Lower lobe of right lung (tissue), 2 donors: ENCODE measurements at regions not wholly inside any gene's neighbourhood (a gene's known extent, or its start where the extent isn't known, plus 50 kb on each side); places are given as distances from the start of the nearest gene placed in this dataset.

Source experiments
- ATAC-seq, 2 donors: fragments of 200-7000 bp; cut with Tn5 transposase; one replicate each; pipeline ENCODE4 v1.9.1; 2020 to 2022; ENCODE audit warnings: mild to moderate bottlenecking in 2 of 2, moderate library complexity in 2 of 2
- DNase-seq: peaks from one replicate; pipeline ENCODE4 v3.0.0-alpha.2; 2020
- H3K27ac ChIP-seq: fragments of 200-600 bp; one replicate; pipeline ENCODE4 v1.8.0; 2022
- H3K27me3 ChIP-seq: fragments of 200-600 bp; one replicate; pipeline ENCODE4 v1.8.0; 2022; ENCODE audit warnings: low read depth
- H3K36me3 ChIP-seq: fragments of 200-600 bp; one replicate; pipeline ENCODE4 v1.8.0; 2022; ENCODE audit warnings: mild to moderate bottlenecking
- H3K4me1 ChIP-seq: fragments of 200-600 bp; one replicate; pipeline ENCODE4 v1.8.0; 2022
- H3K4me3 ChIP-seq: fragments of 200-600 bp; one replicate; pipeline ENCODE4 v1.8.0; 2022; ENCODE audit warnings: mild to moderate bottlenecking
- H3K9me3 ChIP-seq: fragments of 200-600 bp; one replicate; pipeline ENCODE4 v1.8.0; 2022
- intact Hi-C: fragments of 100-400 bp; cut with DNase I; formaldehyde crosslinking; loops from one replicate; pipeline ENCODE4 v1.11.0; 2022
- TF ChIP-seq, protein P1 (sequence below): fragments of 200-600 bp; IDR thresholded peaks from one replicate; pipeline ENCODE4 v1.8.0; 2022; ENCODE audit warnings: antibody characterized with exemption, mild to moderate bottlenecking
- donor health status: DM: no; HTN: yes; CAD: no; lungs with severe emphysema.

DNA sequence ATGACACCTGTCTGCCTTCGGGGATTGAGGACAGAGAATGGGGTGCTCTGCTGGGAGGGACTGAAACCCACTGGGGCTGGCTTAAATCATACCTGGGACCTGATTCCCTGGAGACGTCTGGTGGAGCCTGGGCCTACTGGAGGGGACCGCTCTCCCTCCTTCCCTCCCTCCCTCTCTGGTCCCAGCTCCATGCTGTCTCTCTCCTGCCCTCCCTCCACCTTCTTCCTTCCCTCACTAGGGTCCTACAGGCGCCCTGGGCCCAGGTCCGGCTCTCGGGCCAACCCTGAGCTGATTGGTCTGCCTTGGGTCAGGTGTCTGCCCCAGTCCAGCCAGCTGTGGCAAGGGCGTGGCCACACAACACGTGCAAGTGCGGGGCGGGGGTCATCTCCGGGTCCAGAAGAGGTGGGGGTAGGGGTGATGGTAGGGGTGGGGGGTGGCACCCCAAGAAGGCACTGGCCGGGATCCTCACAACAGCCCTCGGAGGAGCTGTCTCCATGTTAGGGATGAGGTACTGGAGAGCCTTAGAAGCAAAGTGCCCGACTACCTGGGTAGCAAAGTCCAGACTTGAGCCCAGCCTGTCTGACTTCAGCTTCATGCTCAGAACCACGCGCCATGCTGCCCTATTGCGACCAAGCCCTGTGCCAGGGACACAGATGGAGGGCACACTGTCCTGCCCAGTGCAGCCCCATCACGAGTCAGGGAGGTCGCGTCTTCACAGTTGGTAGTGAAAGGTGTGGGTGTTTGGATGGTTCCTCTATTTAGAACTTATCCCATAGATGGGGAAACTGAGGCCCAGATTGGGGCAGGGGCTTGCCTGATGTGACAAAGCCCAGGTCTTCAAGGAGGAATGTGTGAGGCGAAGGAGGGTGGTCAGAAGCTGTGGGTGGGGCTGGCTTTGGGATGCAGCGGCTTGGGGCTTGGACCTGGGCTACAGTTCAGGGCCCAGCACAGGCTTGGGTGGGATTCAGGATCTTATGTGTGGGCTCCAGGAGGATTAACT, 574.1 kb downstream of the PTPRU start:
- Histone ChIP-seq H3K27ac (no peak overlapping the region), H3K4me3 (no peak overlapping the region), H3K4me1 (no peaks in the 10 kb centered on the region), H3K36me3 (no peaks in the 10 kb centered on the region), H3K9me3 (no peaks in the 10 kb centered on the region), H3K27me3 (no peaks in the 10 kb centered on the region)
- intact Hi-C loops, result no loop called here
- no peak for ATAC-seq
- TF ChIP-seq, protein P1, sequence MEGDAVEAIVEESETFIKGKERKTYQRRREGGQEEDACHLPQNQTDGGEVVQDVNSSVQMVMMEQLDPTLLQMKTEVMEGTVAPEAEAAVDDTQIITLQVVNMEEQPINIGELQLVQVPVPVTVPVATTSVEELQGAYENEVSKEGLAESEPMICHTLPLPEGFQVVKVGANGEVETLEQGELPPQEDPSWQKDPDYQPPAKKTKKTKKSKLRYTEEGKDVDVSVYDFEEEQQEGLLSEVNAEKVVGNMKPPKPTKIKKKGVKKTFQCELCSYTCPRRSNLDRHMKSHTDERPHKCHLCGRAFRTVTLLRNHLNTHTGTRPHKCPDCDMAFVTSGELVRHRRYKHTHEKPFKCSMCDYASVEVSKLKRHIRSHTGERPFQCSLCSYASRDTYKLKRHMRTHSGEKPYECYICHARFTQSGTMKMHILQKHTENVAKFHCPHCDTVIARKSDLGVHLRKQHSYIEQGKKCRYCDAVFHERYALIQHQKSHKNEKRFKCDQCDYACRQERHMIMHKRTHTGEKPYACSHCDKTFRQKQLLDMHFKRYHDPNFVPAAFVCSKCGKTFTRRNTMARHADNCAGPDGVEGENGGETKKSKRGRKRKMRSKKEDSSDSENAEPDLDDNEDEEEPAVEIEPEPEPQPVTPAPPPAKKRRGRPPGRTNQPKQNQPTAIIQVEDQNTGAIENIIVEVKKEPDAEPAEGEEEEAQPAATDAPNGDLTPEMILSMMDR, result no peak
- DNase-seq, result no peak

DNA sequence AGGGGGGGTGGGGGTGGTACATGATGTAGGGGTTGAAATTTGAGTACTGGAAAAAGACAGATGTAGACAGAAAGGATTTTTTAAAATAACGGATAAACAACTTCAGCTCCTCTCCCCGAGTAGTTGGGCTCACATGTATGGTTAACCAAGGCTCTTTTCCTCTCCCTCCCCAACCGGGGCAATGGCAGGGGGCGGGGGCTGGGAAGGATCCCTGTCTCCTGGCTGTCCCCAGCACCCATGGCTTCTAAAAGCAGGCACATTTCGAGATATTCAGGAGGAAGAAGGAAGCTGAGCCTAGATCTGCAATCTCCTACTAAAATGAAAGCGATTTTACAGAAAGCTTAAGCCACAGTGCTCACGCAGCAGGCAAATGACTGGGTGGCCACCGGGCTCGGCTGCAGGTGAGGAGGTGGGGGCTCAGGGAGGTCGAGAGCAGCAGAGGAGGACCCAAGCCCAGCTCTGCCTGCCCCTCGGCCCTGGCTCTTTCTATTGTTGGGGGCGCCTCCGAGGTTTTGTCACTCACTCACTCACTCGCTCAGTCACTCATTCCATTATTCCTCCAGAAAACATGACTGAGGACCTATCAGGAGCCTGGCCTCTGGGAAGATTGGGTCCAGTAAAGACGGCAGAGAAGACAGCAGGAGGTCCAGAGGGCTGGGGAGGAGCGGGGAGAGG, 573.3 kb downstream of the PTPRU start:
- TF ChIP-seq, protein P1, result no peak
- H3K4me1 ChIP-seq, result no peaks in the 10 kb centered on the region

DNA sequence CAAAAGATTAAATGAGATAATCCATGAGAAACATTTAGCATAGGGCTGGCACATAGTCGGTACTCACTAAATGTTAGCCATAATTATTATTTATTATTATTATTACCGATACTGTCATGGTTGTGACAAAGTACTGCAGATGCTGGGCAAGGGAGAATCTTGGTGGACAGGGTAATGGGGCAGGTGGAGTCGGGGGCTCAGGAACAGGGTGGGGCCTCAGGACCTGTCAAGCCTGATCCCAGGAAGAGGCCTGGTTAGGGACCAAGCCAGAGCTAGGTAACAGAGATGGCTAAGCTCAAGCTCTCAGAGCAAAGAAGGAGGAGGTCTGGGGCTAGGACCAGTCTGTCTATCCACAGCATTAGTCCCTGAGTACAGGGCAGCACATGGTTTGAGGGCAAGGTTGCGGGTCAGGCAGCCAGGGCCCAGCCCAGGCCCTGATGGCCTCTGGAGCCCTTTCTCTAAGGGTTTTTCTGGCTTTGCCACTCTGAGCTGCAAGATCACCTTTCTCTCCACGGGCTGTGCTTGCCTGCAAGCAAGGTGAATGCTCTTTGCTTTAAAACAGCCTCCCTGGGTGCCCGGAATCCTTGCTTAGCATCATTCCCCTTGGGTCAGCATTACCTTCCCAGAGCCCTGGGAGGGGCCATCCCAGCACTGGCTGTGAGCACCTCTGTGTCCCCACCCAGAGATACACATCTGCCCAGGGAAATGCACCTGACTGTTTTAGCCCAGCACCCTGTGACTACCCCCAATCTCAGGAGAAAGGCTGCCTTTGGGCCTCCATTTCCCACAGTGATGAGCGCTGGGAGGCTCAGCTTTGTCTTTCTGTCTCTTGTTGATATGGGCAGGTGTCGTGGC, 572.0 kb downstream of the PTPRU start:
- H3K4me3 ChIP-seq, result no peak overlapping the region
- no peaks in the 10 kb centered on the region for H3K4me1 ChIP-seq
- no peak overlapping the region for H3K27ac ChIP-seq
- TF ChIP-seq, protein P1, result no peak
- no peak for DNase-seq
- intact Hi-C loops, result no loop called here
- no peak for ATAC-seq
- no peaks in the 10 kb centered on the region for H3K27me3 ChIP-seq
- H3K36me3 ChIP-seq, result no peaks in the 10 kb centered on the region
- no peaks in the 10 kb centered on the region for H3K9me3 ChIP-seq

More for the DNA sequence above, 573.3 kb downstream of the PTPRU start:
- Histone ChIP-seq H3K27me3 (no peaks in the 10 kb centered on the region), H3K9me3 (no peaks in the 10 kb centered on the region), H3K27ac (no peak overlapping the region), H3K4me3 (no peak overlapping the region), H3K36me3 (no peaks in the 10 kb centered on the region)
- ATAC-seq, result no peak
- DNase-seq, result no peak
- intact Hi-C loops, result no loop called here

DNA sequence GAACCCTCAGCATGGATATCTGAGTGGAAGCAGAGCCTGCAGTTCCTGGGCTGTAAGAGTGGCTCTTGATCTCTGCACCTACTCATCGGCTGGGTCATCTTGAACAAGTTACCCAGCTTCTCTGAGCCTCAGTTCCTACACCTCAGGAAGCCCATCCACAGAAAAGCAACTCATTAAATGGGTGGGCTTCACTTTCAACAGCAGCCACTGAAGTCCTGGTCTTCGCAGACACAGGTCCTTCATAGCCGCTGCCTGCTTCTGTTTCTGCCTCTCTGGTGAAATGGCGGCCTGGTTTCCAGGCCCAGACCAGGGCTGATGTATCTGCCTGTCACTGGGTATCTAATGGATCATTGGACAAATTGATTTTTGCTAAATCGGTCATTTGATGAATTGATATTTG, 571.4 kb downstream of the PTPRU start:
- Histone ChIP-seq H3K4me3 (no peak overlapping the region), H3K9me3 (no peaks in the 10 kb centered on the region), H3K27ac (no peak overlapping the region), H3K27me3 (no peaks in the 10 kb centered on the region), H3K36me3 (no peaks in the 10 kb centered on the region), H3K4me1 (no peaks in the 10 kb centered on the region)
- intact Hi-C loops, result no loop called here
- no peak for ATAC-seq
- TF ChIP-seq, protein P1, result no peak
- DNase-seq, result no peak

DNA sequence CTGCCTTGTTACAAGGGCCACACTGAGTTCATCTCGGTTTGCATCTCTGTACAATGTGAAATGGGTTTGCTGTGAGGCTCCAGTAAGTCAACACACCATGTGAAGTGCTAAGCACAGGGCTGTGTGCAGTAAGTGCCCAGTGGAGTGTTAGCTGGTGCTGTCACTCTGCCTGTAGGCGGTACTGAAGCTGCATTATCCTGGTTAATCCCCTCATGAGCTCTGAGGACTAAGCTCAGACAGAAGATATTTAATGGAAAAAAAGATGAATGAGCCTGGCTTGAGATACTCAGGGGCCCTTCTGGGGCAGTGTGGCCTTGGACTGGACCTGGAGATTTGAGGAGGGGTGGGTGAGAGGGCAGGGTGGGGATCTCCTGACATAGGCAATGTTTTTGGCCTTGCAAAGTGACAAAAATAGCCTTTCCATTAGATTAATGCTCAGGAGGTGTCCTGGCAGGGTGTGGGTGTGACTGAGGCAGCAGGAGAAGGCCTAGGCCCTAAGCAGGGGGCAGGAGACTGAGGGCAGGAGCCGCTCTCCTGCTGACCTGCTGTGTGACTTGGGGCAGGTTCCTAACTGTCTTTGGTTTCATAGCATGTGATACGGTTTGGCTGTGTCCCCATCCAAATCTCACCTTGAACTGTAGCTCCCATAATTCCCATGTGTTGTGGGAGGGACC, 570.5 kb downstream of the PTPRU start:
- ATAC-seq (no peak), DNase-seq (no peak)
- Histone ChIP-seq H3K27ac (no peak overlapping the region), H3K4me3 (no peak overlapping the region), H3K36me3 (no peaks in the 10 kb centered on the region), H3K27me3 (no peaks in the 10 kb centered on the region), H3K9me3 (no peaks in the 10 kb centered on the region), H3K4me1 (no peaks in the 10 kb centered on the region)
- TF ChIP-seq, protein P1, result no peak
- intact Hi-C loops, result no loop called here
